ENCODE measurements at regions not wholly inside any gene's neighbourhood (a gene's known extent, or its start where the extent isn't known, plus 50 kb on each side); places are given as distances from the start of the nearest gene placed in this dataset.

GRCh38 chr17:27233059-27233458 lies 60.9 kb upstream of the WSB1 start:
- TF ChIP-seq, protein P1, sequence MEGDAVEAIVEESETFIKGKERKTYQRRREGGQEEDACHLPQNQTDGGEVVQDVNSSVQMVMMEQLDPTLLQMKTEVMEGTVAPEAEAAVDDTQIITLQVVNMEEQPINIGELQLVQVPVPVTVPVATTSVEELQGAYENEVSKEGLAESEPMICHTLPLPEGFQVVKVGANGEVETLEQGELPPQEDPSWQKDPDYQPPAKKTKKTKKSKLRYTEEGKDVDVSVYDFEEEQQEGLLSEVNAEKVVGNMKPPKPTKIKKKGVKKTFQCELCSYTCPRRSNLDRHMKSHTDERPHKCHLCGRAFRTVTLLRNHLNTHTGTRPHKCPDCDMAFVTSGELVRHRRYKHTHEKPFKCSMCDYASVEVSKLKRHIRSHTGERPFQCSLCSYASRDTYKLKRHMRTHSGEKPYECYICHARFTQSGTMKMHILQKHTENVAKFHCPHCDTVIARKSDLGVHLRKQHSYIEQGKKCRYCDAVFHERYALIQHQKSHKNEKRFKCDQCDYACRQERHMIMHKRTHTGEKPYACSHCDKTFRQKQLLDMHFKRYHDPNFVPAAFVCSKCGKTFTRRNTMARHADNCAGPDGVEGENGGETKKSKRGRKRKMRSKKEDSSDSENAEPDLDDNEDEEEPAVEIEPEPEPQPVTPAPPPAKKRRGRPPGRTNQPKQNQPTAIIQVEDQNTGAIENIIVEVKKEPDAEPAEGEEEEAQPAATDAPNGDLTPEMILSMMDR (IDR thresholded peaks at IDR 0.05): no peak
- TF ChIP-seq EZH2 (IDR thresholded peaks at IDR 0.05) (no peak), EZH2phosphoT487 (IDR thresholded peaks at IDR 0.05) (no peak)

Measured in neural progenitor cell (in vitro differentiated cells).